C4-2B (cell line): ENCODE measurements at regions not wholly inside any gene's neighbourhood (a gene's known extent, or its start where the extent isn't known, plus 50 kb on each side); places are given as distances from the start of the nearest gene placed in this dataset.

Experiments used
- H3K27ac ChIP-seq: fragments of 450-650 bp; 2 replicates; pipeline ENCODE4 v1.5.1; 2017
- ZFX ChIP-seq: fragments of 450-650 bp; IDR thresholded peaks from 2 replicates; pipeline ENCODE4 v1.6.1; 2017
- TF ChIP-seq, protein P1 (sequence below): fragments of 450-650 bp; conservative IDR thresholded peaks from 2 replicates; pipeline ENCODE4 v1.5.1; 2017; ENCODE audit warnings: mild to moderate bottlenecking

DNA sequence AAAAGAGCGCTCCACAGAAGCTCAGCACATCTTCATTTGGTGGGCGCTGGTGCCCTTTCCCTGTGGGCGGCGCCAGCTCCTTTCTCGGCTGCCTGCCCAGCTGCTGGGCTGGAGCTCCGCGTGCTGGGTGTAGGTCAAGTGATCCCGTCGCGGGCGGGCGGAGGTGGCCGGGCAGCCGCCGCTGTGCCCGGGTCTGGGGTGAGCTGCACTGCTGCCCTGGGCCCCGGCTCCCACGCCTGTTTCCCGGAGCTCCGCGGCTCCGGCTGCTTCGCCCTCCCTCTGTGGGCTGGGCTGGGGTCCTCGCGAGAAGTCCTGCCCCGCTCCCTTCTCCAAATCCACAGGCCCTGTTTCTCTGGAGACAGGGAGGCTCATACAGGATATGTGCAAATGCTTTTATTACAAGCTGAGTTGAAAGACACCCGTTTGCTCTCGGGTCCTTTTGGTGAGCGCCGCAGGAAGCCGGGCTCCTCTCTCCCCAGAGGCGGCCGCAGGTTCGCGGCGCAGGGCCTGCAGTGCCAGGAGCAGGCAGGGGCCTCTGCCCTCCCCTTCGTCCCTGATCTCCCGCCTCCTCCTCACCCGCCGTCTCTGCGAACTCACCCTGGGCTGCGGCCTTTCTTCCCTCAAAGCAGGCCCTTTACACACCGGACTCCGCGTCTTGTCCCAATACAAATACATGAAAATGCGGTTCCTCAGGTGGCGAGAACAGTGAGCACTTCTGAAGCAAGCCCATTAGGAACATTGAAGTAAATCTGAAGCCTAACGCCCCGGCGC, 67.8 kb upstream of the CAPRIN2 start:
- TF ChIP-seq ZFX = no peak

DNA sequence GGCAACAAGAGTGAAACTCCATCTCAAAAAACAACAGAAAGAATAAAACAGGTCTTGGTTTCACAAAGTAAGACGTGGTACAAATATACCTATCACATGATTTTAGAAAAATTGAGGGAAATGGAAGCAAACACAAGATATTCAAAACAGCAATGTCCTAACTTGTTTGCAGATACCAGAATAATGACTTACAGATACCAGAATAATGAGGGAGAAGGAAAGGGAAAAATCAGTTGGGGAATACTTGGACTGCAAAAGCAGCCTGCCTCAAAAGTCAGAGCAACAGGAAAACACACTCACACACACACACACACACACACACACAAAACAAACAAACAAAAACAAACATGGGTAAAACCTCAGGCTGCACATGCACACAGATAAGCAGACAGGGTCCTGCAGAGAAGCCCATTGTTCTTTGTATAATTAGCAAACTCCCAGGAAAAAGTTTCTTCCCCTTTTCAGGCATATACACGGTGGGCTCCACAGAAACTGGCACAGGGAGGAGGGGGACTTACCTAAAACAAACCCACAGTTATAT, 65.7 kb upstream of the CAPRIN2 start:
- TF ChIP-seq, protein P1, sequence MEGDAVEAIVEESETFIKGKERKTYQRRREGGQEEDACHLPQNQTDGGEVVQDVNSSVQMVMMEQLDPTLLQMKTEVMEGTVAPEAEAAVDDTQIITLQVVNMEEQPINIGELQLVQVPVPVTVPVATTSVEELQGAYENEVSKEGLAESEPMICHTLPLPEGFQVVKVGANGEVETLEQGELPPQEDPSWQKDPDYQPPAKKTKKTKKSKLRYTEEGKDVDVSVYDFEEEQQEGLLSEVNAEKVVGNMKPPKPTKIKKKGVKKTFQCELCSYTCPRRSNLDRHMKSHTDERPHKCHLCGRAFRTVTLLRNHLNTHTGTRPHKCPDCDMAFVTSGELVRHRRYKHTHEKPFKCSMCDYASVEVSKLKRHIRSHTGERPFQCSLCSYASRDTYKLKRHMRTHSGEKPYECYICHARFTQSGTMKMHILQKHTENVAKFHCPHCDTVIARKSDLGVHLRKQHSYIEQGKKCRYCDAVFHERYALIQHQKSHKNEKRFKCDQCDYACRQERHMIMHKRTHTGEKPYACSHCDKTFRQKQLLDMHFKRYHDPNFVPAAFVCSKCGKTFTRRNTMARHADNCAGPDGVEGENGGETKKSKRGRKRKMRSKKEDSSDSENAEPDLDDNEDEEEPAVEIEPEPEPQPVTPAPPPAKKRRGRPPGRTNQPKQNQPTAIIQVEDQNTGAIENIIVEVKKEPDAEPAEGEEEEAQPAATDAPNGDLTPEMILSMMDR = no peak
- TF ChIP-seq ZFX = no peak
- no peak overlapping the region for H3K27ac ChIP-seq

More for the DNA sequence above, 67.8 kb upstream of the CAPRIN2 start:
- H3K27ac ChIP-seq = no peak overlapping the region

DNA sequence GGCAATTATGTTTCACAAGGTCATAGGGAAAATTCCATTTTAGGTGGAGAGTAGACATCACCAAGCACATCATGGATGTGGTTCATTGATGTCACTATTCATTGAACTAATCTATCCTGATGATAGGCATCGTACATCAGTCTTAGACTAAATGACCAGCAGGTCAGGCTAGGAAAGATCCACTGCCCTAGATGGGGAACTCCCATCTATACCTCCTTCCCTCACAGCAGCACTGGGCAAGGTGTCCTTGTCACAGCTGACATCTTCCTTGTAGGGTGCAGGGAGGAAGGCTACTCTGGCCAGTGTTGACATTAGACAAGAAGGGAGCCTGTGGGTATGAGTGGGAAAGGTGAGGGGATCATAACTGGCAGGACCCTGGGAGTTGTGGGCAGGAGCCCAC, 63.8 kb upstream of the CAPRIN2 start:
- no peak for TF ChIP-seq ZFX
- TF ChIP-seq, protein P1 = no peak
- no peak overlapping the region for H3K27ac ChIP-seq

DNA sequence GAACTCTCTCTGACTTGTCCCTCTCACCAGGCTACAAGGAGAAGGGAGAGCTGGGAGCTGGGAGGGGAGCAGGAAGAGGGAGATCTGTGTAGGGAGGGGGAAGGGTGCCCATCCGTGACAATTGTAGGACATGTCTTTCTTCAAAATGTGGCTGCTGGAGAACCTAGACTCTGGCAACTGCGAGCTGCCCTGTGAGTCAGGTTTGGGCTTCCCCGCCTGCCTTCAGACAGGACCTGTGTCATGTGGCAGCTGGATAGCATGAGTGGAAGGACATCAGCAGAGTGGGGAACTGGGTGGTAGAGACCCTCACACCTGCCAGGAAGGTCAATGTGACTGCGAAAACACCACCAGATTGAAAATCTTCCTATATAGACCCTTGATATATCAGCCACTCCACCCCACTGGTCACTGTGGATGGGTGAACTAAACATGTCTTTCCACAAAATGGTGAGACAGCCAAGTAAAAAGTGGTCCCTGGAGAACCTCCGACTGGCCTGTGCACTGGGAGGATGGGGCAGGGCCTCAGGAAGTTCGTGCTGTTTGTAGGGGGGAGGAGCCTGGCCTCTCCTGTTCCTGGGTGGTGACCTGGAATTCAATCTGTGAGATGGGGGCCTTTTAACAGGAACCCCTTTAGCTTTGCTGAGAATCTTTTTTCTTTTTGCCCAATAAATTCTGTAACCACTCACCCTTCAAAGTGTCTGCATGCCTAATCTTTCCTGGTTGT, 62.2 kb upstream of the CAPRIN2 start:
- no peak overlapping the region for H3K27ac ChIP-seq
- no peak for TF ChIP-seq ZFX
- TF ChIP-seq, protein P1 = no peak

DNA sequence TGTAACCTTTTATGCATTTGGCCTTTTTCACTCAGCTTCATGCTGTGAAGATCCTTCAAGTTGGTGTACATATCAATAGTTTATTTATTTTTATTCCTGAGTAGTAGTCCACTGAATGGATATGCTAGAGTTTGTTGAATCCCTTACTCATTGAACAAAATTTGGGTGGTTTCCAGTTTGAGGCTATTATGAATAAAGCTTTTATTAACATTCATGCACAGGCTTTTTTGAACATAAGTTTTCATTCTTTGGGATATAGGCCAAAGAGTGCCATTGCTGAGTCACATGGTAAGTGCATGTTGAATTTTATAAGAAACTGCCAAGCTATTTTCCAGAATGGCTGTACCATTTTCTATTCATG, 59.5 kb upstream of the CAPRIN2 start:
- TF ChIP-seq ZFX = no peak
- TF ChIP-seq, protein P1 = no peak
- no peak overlapping the region for H3K27ac ChIP-seq

DNA sequence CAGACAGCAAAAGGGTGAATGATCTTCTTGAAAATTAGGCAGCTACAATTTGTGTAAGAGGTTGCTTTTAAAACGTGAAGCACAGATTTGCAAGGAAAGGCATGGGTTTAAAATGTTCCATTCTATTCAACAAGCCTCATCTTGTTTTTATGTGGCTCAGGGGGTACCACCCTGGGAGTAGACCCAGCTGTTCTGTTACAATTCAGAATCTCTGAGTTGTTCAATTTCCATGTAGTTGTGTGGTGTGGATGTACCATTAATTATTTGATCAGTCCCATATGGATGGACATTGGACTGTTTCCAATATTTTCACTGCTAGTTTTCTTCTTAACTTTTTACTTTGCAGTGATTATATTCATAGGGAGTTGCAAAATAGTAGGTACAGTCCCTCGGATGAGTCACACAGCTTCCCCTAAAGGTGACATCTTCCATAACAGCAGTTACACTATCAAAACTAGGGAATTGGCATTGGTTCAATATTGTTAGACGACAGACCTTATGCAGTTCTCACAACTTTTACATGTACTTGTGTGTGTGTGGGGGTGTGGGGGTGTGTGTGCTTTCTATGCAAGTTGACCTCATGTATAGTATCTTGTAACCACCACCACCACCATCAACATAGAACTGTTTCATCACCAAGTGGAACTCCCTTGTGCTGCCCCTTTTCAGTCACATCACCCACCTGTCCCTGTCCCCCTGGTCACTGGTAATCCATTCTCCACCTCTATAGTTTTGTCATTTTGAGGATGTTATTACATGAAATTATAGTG, 59.0 kb upstream of the CAPRIN2 start:
- no peak overlapping the region for H3K27ac ChIP-seq
- no peak for TF ChIP-seq ZFX
- TF ChIP-seq, protein P1 = no peak

DNA sequence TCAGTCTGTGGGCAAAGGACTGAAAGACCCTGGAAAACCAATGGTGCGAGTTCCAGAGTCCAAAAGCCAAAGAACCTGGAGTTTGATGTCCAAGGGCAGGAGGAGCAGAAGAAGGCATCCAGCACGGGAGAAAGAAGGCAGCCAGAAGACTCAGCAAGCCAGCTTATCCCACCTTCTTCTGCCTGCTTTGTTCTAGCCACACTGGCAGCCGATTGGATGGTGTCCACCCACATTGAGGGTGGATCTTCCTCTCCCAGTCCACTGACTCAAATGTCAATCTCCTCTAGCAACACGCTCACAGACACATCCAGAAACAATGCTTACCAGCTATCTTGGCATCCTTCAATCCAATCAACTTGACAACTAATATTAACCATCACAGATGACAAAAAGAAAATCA, 57.2 kb upstream of the CAPRIN2 start:
- H3K27ac ChIP-seq = no peak overlapping the region
- TF ChIP-seq, protein P1 = no peak
- no peak for TF ChIP-seq ZFX
